ENCODE measurements at regions not wholly inside any gene's neighbourhood (a gene's known extent, or its start where the extent isn't known, plus 50 kb on each side); places are given as distances from the start of the nearest gene placed in this dataset.

- TF ChIP-seq POLR2A (IDR thresholded peaks at IDR 0.05; ENCODE audit: low read depth): no peak
- H3K4me1 ChIP-seq: no peaks in the 10 kb centered on the region
- no peaks in the 10 kb centered on the region for H3K9me3 ChIP-seq
- no peak overlapping the region for H3K27ac ChIP-seq (replicated peaks in 1 of 4)
- H3K27me3 ChIP-seq: no peaks in the 10 kb centered on the region
- peak; percentile 34 for DNase-seq (ENCODE audit: extremely low spot score)
- intact Hi-C loops (cut with DNase I): no loop called here
- WGBS: 70% methylated on average over 4 of the region's 4 CpGs
- no peaks in the 10 kb centered on the region for H3K36me3 ChIP-seq
- H3K4me3 ChIP-seq: no peak overlapping the region
Observed at GRCh38 chr5:66249920-66250319, 105.8 kb downstream of the SREK1 start.

GRCh38 chr5:66252849-66253248 lies 108.7 kb downstream of the SREK1 start:
- 75% methylated on average over 3 of the region's 3 CpGs for WGBS

GRCh38 chr5:66255714-66256113 lies 111.6 kb downstream of the SREK1 start:
- Histone ChIP-seq H3K4me3 (no peak overlapping the region), H3K27ac (replicated peaks in 1 of 4) (no peak overlapping the region), H3K36me3 (no peaks in the 10 kb centered on the region), H3K9me3 (no peaks in the 10 kb centered on the region), H3K4me1 (no peaks in the 10 kb centered on the region), H3K27me3 (no peaks in the 10 kb centered on the region)
- TF ChIP-seq CTCF (IDR thresholded peaks at IDR 0.05) (no peak), POLR2AphosphoS5 (IDR thresholded peaks at IDR 0.05) (no peak), POLR2A (IDR thresholded peaks at IDR 0.05; ENCODE audit: low read depth) (no peak), EP300 (IDR thresholded peaks at IDR 0.05) (no peak)
- WGBS: 79% methylated on average over 5 of the region's 5 CpGs
- peak; percentile 37 for DNase-seq (ENCODE audit: extremely low spot score)
- intact Hi-C loops (cut with DNase I): no loop called here

More at GRCh38 chr5:66252849-66253248, 108.7 kb downstream of the SREK1 start:
- Histone ChIP-seq H3K4me3 (no peak overlapping the region), H3K9me3 (no peaks in the 10 kb centered on the region), H3K27ac (replicated peaks in 1 of 4) (no peak overlapping the region), H3K36me3 (no peaks in the 10 kb centered on the region), H3K4me1 (no peaks in the 10 kb centered on the region), H3K27me3 (no peaks in the 10 kb centered on the region)
- DNase-seq (ENCODE audit: extremely low spot score): peak; percentile 8
- no peak for TF ChIP-seq POLR2A (IDR thresholded peaks at IDR 0.05; ENCODE audit: low read depth)
- TF ChIP-seq POLR2AphosphoS5 (IDR thresholded peaks at IDR 0.05): no peak
- no peak for TF ChIP-seq EP300 (IDR thresholded peaks at IDR 0.05)
- TF ChIP-seq CTCF (IDR thresholded peaks at IDR 0.05): no peak
- intact Hi-C loops (cut with DNase I): no loop called here

- Histone ChIP-seq H3K4me1 (no peaks in the 10 kb centered on the region), H3K27me3 (no peaks in the 10 kb centered on the region), H3K4me3 (no peak overlapping the region), H3K27ac (replicated peaks in 1 of 4) (no peak overlapping the region), H3K9me3 (no peaks in the 10 kb centered on the region), H3K36me3 (no peaks in the 10 kb centered on the region)
- intact Hi-C loops (cut with DNase I): no loop called here
- 67% methylated on average over 4 of the region's 4 CpGs for WGBS
- TF ChIP-seq POLR2AphosphoS5 (IDR thresholded peaks at IDR 0.05) (no peak), CTCF (IDR thresholded peaks at IDR 0.05) (no peak), EP300 (IDR thresholded peaks at IDR 0.05) (no peak), POLR2A (IDR thresholded peaks at IDR 0.05; ENCODE audit: low read depth) (no peak)
- peak; percentile 55 for DNase-seq (ENCODE audit: extremely low spot score)
Observed at GRCh38 chr5:66273121-66273520, 129.0 kb downstream of the SREK1 start.

- intact Hi-C loops (cut with DNase I): no loop called here
- DNase-seq (ENCODE audit: extremely low spot score): no peak
- TF ChIP-seq POLR2AphosphoS5 (IDR thresholded peaks at IDR 0.05) (no peak), POLR2A (IDR thresholded peaks at IDR 0.05; ENCODE audit: low read depth) (no peak), CTCF (IDR thresholded peaks at IDR 0.05) (no peak), EP300 (IDR thresholded peaks at IDR 0.05) (no peak)
- no peaks in the 10 kb centered on the region for H3K9me3 ChIP-seq
- H3K27me3 ChIP-seq: no peaks in the 10 kb centered on the region
- WGBS: 75% methylated on average over 7 of the region's 7 CpGs
- no peaks in the 10 kb centered on the region for H3K4me1 ChIP-seq
- H3K4me3 ChIP-seq: no peak overlapping the region
- H3K27ac ChIP-seq (replicated peaks in 1 of 4): no peak overlapping the region
- H3K36me3 ChIP-seq: no peaks in the 10 kb centered on the region
Observed at GRCh38 chr5:66276986-66277385, 132.9 kb downstream of the SREK1 start.
